ENCODE measurements at regions not wholly inside any gene's neighbourhood (a gene's known extent, or its start where the extent isn't known, plus 50 kb on each side); places are given as distances from the start of the nearest gene placed in this dataset.

GRCh38 chr10:84008878-84009277 lies 130.4 kb upstream of the GHITM start:
- intact Hi-C loops (cut with DNase I), result no loop called here
- H3K4me3 ChIP-seq, result no peak overlapping the region
- no peak for TF ChIP-seq EP300 (IDR thresholded peaks at IDR 0.05)
- TF ChIP-seq CTCF (IDR thresholded peaks at IDR 0.05), result peak in 2 of 3 experiments; percentile 19 to 37
- WGBS, result 31% methylated on average over 3 of the region's 3 CpGs
- peaks cover 0 to 6% (median 0%) of the 10 kb centered on the region in 4 donors for H3K27me3 ChIP-seq
- peak; percentile 37 for DNase-seq (ENCODE audit: extremely low spot score)
- no peaks in the 10 kb centered on the region for H3K9me3 ChIP-seq
- no peak overlapping the region for H3K27ac ChIP-seq (replicated peaks in 1 of 4)
- no peaks in the 10 kb centered on the region for H3K36me3 ChIP-seq
- no peaks in the 10 kb centered on the region for H3K4me1 ChIP-seq

GRCh38 chr10:84012431-84012830 lies 126.9 kb upstream of the GHITM start:
- intact Hi-C loops (cut with DNase I), result no loop called here
- H3K4me1 ChIP-seq, result no peaks in the 10 kb centered on the region

DNA sequence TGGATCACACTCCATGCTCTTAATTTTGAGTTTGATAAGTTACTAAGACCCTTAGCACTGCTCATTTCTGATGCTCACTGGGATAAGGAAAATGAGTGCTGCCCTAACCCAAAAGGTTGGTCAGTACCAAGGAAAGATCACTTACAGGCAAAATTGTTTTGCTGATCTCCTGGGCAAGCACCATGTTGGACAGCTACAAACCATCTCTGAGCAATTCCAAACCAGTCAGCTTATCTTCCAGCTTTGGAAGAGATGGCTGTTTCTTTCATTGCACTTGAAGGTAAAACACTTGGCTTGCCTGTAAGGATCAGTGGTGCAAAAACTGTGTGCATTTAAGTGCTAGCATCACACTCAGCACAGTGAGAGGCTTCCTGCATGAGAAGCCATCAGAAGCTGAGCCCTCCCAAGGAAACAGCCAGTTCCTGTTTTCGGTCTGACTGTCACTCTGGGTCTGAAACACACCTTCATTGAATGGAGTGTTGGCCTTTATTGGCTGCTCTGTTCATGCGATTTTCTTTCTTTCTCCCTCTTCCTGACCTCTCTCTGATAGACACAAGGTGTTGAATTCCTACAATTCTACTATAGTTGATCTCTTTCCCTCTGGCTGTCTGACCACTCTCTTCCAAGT lies 126.4 kb upstream of the GHITM start:
- no peak overlapping the region for H3K4me3 ChIP-seq
- no peak overlapping the region for H3K27ac ChIP-seq (replicated peaks in 1 of 4)
- DNase-seq (ENCODE audit: extremely low spot score), result no peak
- no peaks in the 10 kb centered on the region for H3K4me1 ChIP-seq
- no peaks in the 10 kb centered on the region for H3K36me3 ChIP-seq
- 61% methylated on average over 2 of the region's 2 CpGs for WGBS
- H3K9me3 ChIP-seq, result peaks cover 0 to 6% (median 0%) of the 10 kb centered on the region in 4 donors
- intact Hi-C loops (cut with DNase I), result no loop called here
- TF ChIP-seq POLR2A (IDR thresholded peaks at IDR 0.05; ENCODE audit: low read depth), result no peak
- TF ChIP-seq POLR2AphosphoS5 (IDR thresholded peaks at IDR 0.05), result no peak
- TF ChIP-seq CTCF (IDR thresholded peaks at IDR 0.05), result no peak
- no peak for TF ChIP-seq EP300 (IDR thresholded peaks at IDR 0.05)
- peaks cover 0 to 11% (median 0%) of the 10 kb centered on the region in 4 donors for H3K27me3 ChIP-seq

More at GRCh38 chr10:84012431-84012830, 126.9 kb upstream of the GHITM start:
- Histone ChIP-seq H3K4me3 (no peak overlapping the region), H3K27ac (replicated peaks in 1 of 4) (no peak overlapping the region), H3K9me3 (peaks cover 0 to 6% (median 0%) of the 10 kb centered on the region in 4 donors), H3K27me3 (peaks cover 0 to 11% (median 0%) of the 10 kb centered on the region in 4 donors), H3K36me3 (no peaks in the 10 kb centered on the region)
- DNase-seq (ENCODE audit: extremely low spot score), result no peak
- no peak for TF ChIP-seq POLR2A (IDR thresholded peaks at IDR 0.05; ENCODE audit: low read depth)
- TF ChIP-seq CTCF (IDR thresholded peaks at IDR 0.05), result no peak
- no peak for TF ChIP-seq POLR2AphosphoS5 (IDR thresholded peaks at IDR 0.05)
- TF ChIP-seq EP300 (IDR thresholded peaks at IDR 0.05), result no peak
- 61% methylated on average over 2 of the region's 2 CpGs for WGBS

DNA sequence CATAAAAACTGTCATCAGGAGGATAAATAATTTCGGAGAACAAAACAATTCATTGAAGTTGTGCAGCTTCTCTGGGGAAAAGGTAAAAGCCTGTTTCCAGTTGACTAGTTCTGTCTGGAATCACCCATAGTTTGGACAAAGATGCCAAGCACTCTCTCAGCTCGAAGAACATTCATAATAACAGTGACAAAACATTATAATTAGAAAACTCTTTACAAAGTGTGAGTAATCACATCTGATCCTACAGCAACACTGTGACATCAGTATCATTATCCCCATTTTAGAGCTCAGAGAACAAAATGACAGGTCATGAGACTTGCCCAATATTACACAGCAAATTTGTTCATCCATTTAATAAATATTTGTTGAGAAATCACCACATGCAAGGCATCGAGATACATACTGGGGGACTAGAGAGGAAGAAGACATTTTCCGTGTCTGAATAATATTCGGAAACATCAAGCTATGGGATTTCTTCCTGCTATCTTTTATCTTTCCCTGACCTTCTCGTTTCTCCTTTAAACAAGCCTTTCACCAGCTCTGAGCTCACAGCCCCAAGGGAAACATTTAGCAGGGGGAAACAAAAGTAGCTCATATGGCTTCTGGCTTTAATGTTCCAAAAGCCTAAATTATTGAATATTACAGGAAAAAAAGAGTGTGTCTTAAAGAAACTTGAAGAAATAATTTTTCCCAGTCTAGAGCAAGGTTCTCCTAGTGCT lies 123.3 kb upstream of the GHITM start:
- intact Hi-C loops (cut with DNase I), result no loop called here
- Histone ChIP-seq H3K4me1 (no peaks in the 10 kb centered on the region), H3K9me3 (peaks cover 0 to 12% (median 3%) of the 10 kb centered on the region in 4 donors), H3K27ac (replicated peaks in 1 of 4) (no peak overlapping the region), H3K36me3 (no peaks in the 10 kb centered on the region), H3K4me3 (no peak overlapping the region), H3K27me3 (peaks cover 0 to 5% (median 0%) of the 10 kb centered on the region in 4 donors)
- 61% methylated on average over 6 of the region's 6 CpGs for WGBS
- DNase-seq (ENCODE audit: extremely low spot score), result peak; percentile 29
- TF ChIP-seq EP300 (IDR thresholded peaks at IDR 0.05) (no peak), CTCF (IDR thresholded peaks at IDR 0.05) (no peak), POLR2A (IDR thresholded peaks at IDR 0.05; ENCODE audit: low read depth) (no peak), POLR2AphosphoS5 (IDR thresholded peaks at IDR 0.05) (no peak)
